ENCODE measurements at regions not wholly inside any gene's neighbourhood (a gene's known extent, or its start where the extent isn't known, plus 50 kb on each side); places are given as distances from the start of the nearest gene placed in this dataset.

GRCh38 chr12:76688631-76689030, 75.3 kb upstream of the ZDHHC17 start:
- TF ChIP-seq ATF3 (IDR thresholded peaks at IDR 0.05; ENCODE audit: borderline replicate concordance, extremely low read depth, low read depth, low read length) (no peak), GATAD2B (conservative IDR thresholded peaks at IDR 0.05; ENCODE audit: low read depth) (no peak), SIN3A (IDR thresholded peaks at IDR 0.05; ENCODE audit: low read depth, low read length) (no peak), CTCF (IDR thresholded peaks at IDR 0.05 in 2 of 3, conservative IDR thresholded peaks at IDR 0.05 in 1 of 3; ENCODE audit: control insufficient read depth in 2 of 3, extremely low read depth in 1 of 3, insufficient read depth in 1 of 3, low read depth in 3 of 3, low read length in 3 of 3) (peak in 2 of 3 experiments; percentile 22 to 28; a peak in 2 of 6 replicates), PBX3 (IDR thresholded peaks at IDR 0.05; ENCODE audit: insufficient replicate concordance, low read depth, low read length) (no peak), YBX1 (IDR thresholded peaks at IDR 0.05) (no peak), WRNIP1 (IDR thresholded peaks at IDR 0.05; ENCODE audit: borderline replicate concordance, low read depth, low read length) (no peak), POLR2AphosphoS5 (IDR thresholded peaks at IDR 0.05; ENCODE audit: low read length) (no peak), KDM1A (IDR thresholded peaks at IDR 0.05; ENCODE audit: borderline replicate concordance) (no peak), MAX (IDR thresholded peaks at IDR 0.05; ENCODE audit: low read depth, low read length) (no peak)
